GM12864 (cell line): ENCODE measurements at regions not wholly inside any gene's neighbourhood (a gene's known extent, or its start where the extent isn't known, plus 50 kb on each side); places are given as distances from the start of the nearest gene placed in this dataset.
A peak's percentile ranks its signal among the peaks of the same experiment; 100 is the strongest.

Source experiments
- DNase-seq: peaks from one replicate; pipeline ENCODE4 v3.0.0-alpha.2; 2011; ENCODE audit warnings: low read depth
- H3K4me3 ChIP-seq: 2 replicates; pipeline ENCODE4 v1.5.1; 2011; ENCODE audit warnings: mild to moderate bottlenecking, low read depth, low read length, control low read depth
- TF ChIP-seq, protein P1 (sequence below): IDR thresholded peaks from 2 replicates; pipeline ENCODE4 v1.5.1; 2011; ENCODE audit warnings: low read depth, mild to moderate bottlenecking, moderate library complexity, low read length, control low read depth, inconsistent platforms; ENCODE audit errors: missing control alignments

DNA sequence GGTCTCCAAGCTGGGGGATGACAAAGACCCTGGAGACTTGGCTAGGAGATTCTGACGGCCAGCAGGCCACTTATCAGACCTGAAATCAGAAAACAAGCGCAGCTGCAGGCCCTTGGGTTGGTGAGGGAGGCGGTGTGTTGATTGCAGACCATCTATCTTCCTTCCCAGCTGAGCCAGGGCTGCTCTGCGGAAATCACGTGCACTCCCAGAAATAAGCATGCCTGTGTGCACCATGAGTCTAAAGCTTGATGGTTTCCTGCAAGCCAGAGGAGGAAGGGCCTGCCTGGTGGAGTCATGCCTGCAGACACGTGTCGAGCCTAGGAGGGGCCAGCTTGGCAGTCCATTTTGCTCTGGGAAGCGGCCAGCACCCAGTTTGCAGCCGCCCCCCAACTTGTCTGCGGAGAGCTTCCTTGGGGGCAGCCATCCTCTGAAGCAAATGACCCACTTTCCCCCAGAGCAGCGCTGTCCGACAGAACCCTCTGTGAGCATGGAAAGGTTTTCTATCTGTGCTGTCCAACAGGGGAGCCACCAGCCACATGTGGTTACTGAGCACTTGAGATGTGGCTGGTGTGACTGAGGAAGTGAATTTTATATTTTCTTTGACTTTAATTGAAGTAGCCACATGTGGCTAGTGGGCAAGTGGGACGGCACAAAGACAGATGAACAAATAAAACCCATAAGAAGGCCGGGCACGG lies 175.7 kb upstream of the BCOR start:
- TF ChIP-seq, protein P1, sequence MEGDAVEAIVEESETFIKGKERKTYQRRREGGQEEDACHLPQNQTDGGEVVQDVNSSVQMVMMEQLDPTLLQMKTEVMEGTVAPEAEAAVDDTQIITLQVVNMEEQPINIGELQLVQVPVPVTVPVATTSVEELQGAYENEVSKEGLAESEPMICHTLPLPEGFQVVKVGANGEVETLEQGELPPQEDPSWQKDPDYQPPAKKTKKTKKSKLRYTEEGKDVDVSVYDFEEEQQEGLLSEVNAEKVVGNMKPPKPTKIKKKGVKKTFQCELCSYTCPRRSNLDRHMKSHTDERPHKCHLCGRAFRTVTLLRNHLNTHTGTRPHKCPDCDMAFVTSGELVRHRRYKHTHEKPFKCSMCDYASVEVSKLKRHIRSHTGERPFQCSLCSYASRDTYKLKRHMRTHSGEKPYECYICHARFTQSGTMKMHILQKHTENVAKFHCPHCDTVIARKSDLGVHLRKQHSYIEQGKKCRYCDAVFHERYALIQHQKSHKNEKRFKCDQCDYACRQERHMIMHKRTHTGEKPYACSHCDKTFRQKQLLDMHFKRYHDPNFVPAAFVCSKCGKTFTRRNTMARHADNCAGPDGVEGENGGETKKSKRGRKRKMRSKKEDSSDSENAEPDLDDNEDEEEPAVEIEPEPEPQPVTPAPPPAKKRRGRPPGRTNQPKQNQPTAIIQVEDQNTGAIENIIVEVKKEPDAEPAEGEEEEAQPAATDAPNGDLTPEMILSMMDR, result no peak
- DNase-seq, result no peak
- H3K4me3 ChIP-seq, result no peak overlapping the region

DNA sequence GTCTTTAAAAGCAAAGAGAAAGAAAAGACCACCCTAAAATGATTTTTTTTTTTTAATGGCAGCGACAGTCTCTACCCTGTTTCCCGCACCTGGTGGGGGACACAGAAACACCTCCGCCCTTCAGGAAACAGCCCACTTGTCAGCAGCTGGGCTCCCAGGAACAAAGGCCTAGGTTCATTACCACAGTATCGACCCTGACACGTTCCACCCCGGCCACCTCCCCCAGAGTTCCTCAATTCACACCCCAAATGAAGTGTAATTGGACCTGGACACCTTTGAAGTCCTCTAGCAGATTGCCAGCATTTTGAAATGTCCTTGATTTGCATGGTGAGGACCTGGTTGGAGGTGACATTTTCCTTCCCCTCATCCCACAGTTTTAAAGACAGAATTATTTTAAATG lies 175.0 kb upstream of the BCOR start:
- DNase-seq, result no peak
- H3K4me3 ChIP-seq, result no peak overlapping the region
- TF ChIP-seq, protein P1, result no peak

DNA sequence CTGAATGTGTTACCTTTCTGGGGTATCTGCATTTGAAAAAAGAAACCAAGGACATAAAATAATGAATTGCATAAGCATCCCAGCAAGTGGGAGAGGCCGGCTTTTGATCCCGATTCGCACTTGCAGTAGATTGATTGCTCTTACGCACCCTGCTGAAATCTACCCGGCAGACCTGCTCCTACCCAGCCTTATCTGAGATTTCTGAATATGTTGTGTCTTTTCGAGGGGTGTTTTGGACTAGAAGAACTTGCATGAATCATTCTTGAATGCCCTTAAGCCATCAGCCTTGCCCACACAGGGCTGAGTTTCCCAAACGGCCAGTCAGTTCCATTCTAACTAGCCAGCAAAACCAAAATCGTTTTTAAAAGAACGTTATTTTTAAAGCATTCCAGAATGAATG lies 174.4 kb upstream of the BCOR start:
- TF ChIP-seq, protein P1, result no peak
- H3K4me3 ChIP-seq, result no peak overlapping the region
- DNase-seq, result no peak

DNA sequence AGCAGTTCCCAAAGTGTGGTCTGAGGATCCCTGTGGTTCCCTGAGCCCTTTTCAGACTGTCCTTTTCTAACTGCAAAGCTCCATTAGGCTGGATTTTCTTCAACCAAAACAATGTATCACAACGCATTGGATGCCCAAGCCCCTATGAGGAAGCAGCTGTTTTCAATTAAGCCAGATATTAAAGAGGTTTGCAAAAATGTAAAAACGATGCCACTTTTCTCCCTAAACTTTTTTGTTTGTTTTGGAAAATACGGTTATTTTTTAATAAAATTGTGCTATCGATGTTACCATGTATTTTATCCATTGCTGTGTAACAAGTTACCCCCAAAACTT lies 170.4 kb upstream of the BCOR start:
- DNase-seq, result no peak
- H3K4me3 ChIP-seq, result no peak overlapping the region
- TF ChIP-seq, protein P1, result no peak

DNA sequence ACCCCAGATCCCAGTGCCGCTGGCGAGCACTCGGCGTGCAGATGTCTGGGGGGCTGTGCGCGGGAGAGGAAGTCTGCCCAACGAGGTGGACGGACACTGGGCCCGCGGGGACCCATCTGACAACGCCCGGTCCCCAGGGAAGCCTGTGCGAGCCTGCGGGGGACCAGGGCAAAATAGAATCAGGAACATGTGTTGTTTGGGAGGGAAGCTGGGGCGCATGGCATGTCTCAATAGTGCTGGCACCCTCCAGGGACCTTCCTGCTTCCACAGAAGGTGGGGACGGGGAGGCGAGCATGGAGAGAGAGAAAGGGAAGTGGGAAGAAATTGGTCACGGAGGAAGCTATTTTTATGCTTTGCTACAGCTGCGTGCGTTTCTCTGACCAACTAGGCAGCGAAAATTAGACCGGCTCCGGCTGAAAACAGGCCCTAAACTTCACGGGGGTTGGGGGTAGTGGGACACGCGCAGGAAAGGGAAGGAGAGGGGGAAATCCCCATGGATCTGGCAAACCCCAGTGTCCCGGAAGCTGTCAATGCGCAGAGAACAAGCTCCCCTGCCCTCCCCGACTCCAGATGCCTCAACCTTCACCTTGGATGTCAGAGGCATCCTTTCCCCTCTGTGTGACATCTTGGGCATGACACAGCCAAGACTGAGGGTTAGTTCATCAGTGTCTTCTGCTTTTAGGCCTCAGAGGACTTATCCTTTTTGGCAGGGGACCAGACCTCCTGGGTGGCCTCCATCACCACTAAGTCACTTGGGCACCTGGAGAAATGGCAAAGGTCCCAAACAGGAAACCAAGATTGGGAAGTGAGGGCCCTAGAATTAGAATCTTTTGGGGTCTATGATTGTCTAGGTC lies 169.8 kb upstream of the BCOR start:
- TF ChIP-seq, protein P1, result no peak
- no peak for DNase-seq
- peak overlapping the region; percentile 43 for H3K4me3 ChIP-seq

DNA sequence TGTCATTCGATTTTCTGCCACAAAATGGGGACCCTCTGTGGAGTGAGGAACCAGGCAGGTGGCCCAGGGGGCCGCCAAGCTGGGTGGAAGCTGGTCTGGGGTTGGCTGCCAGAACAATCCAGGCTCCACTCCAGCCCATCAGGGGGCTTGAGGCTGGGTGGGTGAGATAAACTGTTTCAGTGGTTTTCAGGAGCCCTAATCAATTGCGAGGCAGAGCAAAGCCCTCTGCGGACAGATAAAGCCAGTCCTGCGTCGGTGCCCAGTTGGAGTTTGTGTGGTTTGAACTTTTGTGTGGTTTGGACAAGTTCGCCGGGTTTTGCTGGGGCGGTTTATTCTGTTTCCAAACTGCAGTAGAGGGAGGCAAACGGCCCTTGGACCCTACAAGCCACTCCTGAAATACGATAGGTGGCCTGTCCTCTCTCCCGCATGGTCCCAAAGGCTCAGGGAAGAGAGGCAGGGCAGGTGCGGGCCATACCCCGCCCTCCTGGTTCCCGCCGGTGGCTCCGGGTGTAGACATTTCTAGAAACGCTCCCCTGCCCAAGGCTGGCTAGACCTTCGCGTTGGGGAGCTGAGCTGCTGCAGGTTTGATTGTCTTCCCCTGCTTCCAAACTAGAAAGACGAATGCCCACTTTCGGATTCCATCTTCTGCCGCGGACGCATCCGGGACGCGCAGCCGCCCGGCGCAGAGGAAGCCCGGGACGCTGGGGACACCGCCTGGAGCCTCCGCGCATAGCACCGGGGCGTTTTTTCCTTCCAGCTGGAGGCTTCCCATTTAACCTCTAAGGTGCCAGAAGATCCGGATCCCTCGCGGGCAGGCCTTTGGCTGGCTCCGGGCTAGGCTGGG lies 169.0 kb upstream of the BCOR start:
- DNase-seq, result peak; percentile 3
- peak overlapping the region; percentile 43 for H3K4me3 ChIP-seq
- TF ChIP-seq, protein P1, result peak; percentile 55
